K562 (cell line): ENCODE measurements at regions not wholly inside any gene's neighbourhood (a gene's known extent, or its start where the extent isn't known, plus 50 kb on each side); places are given as distances from the start of the nearest gene placed in this dataset.

Experiments
- ESRRA ChIP-seq: fragments of 450-650 bp; IDR thresholded peaks from 2 replicates; pipeline ENCODE4 v1.6.1; 2014; ENCODE audit warnings: low read depth, mild to moderate bottlenecking, moderate library complexity, borderline replicate concordance
- HDAC1 ChIP-seq, 2 experiments: fragments of 450-650 bp; IDR thresholded peaks; 2 replicates each; pipeline ENCODE4 v1.6.1; 2016 to 2017; ENCODE audit warnings: inconsistent platforms in 1 of 2, mild to moderate bottlenecking in 1 of 2, moderate library complexity in 1 of 2
- JUN ChIP-seq, 2 experiments: sonication (generic) in 1 of 2; formaldehyde crosslinking in 1 of 2; IDR thresholded peaks; 2 replicates each; pipeline versions ENCODE4 v1.6.1 to v1.8.0; 2012 to 2022; ENCODE audit warnings: borderline replicate concordance in 2 of 2, mild to moderate bottlenecking in 2 of 2, improper control_type of control experiment in 1 of 2, low read depth in 1 of 2, low read length in 1 of 2, missing genetic modification reagents in 1 of 2
- MTA3 ChIP-seq: fragments of 450-650 bp; formaldehyde crosslinking; IDR thresholded peaks from 2 replicates; pipeline ENCODE4 v1.6.1; 2017; ENCODE audit warnings: mild to moderate bottlenecking, borderline replicate concordance
- MXI1 ChIP-seq: IDR thresholded peaks from 2 replicates; pipeline ENCODE4 v1.6.1; 2011; ENCODE audit warnings: low read depth, mild to moderate bottlenecking, improper control_type of control experiment, low read length
- MYC ChIP-seq, 2 experiments: fragments of 250-450 bp in 1 of 2; sonication (Bioruptor Pico) in 1 of 2; IDR thresholded peaks; 2 replicates each; pipeline versions ENCODE4 v1.5.1 to v1.6.1; 2012 to 2021; ENCODE audit warnings: low read depth in 2 of 2, borderline replicate concordance in 1 of 2, improper control_type of control experiment in 1 of 2, low read length in 1 of 2, mild to moderate bottlenecking in 1 of 2, moderate library complexity in 1 of 2
- NFE2 ChIP-seq: IDR thresholded peaks from 2 replicates; pipeline ENCODE4 v1.6.1; 2014; ENCODE audit warnings: antibody characterized with exemption, low read depth
- NR2C1 ChIP-seq, 2 experiments: fragments of 450-650 bp; IDR thresholded peaks; 2 replicates each; pipeline ENCODE4 v1.6.1; 2017; ENCODE audit warnings: mild to moderate bottlenecking in 2 of 2, antibody characterized with exemption in 1 of 2, inconsistent platforms in 1 of 2, missing compliant biosample characterization in 1 of 2, missing genetic modification characterization in 1 of 2
- NR4A1 ChIP-seq, 2 experiments: fragments of 250-450 bp in 1 of 2; fragments of 450-650 bp in 1 of 2; sonication (Bioruptor Pico) in 1 of 2; IDR thresholded peaks; 2 replicates each; pipeline versions ENCODE4 v1.4.0 to v1.6.1; 2016 to 2020; ENCODE audit warnings: mild to moderate bottlenecking in 2 of 2, missing compliant biosample characterization in 1 of 2, missing genetic modification characterization in 1 of 2, moderate library complexity in 1 of 2
- NUFIP1 ChIP-seq: fragments of 450-650 bp; IDR thresholded peaks from 2 replicates; pipeline ENCODE4 v1.6.1; 2018; ENCODE audit not compliant: partially characterized antibody
- SAP30 ChIP-seq: fragments of 200-600 bp; sonication (generic); IDR thresholded peaks from 2 replicates; pipeline ENCODE4 v1.6.1; 2012; ENCODE audit warnings: borderline replicate concordance, low read depth, mild to moderate bottlenecking, moderate library complexity, low read length, control low read depth, inconsistent platforms; ENCODE audit not compliant: insufficient read depth, poor library complexity, severe bottlenecking
- SIN3A ChIP-seq, 2 experiments: fragments of 150-350 bp in 1 of 2; IDR thresholded peaks; 2 replicates each; pipeline ENCODE4 v1.6.1; 2011 to 2016; ENCODE audit warnings: borderline replicate concordance in 2 of 2, low read depth in 2 of 2, low read length in 2 of 2, mild to moderate bottlenecking in 2 of 2, moderate library complexity in 2 of 2; ENCODE audit not compliant: control insufficient read depth in 1 of 2
- SPI1 ChIP-seq: IDR thresholded peaks from 2 replicates; pipeline ENCODE4 v1.6.1; 2011; ENCODE audit warnings: low read depth, low read length, control low read depth, borderline replicate concordance
- SUPT5H ChIP-seq: fragments of 450-650 bp; IDR thresholded peaks from 2 replicates; pipeline ENCODE4 v1.6.1; 2016
- TBL1XR1 ChIP-seq, 2 experiments: IDR thresholded peaks; 2 replicates each; pipeline ENCODE4 v1.6.1; 2012; ENCODE audit warnings: improper control_type of control experiment in 2 of 2, low read length in 2 of 2, mild to moderate bottlenecking in 1 of 2
- ZNF584 ChIP-seq: fragments of 200-800 bp; sonication (Bioruptor generic); IDR thresholded peaks from 2 replicates; pipeline ENCODE4 v1.6.1; 2016; ENCODE audit warnings: low read depth, mild to moderate bottlenecking, missing genetic modification characterization, missing compliant biosample characterization
- TF ChIP-seq, protein P1 (sequence below): fragments of 450-650 bp; IDR thresholded peaks from 2 replicates; pipeline ENCODE4 v1.6.1; 2018; ENCODE audit not compliant: partially characterized antibody
- TF ChIP-seq, protein P2 (sequence below): fragments of 250-450 bp; sonication (Bioruptor Pico); IDR thresholded peaks from 2 replicates; pipeline ENCODE4 v1.4.0; 2020

DNA sequence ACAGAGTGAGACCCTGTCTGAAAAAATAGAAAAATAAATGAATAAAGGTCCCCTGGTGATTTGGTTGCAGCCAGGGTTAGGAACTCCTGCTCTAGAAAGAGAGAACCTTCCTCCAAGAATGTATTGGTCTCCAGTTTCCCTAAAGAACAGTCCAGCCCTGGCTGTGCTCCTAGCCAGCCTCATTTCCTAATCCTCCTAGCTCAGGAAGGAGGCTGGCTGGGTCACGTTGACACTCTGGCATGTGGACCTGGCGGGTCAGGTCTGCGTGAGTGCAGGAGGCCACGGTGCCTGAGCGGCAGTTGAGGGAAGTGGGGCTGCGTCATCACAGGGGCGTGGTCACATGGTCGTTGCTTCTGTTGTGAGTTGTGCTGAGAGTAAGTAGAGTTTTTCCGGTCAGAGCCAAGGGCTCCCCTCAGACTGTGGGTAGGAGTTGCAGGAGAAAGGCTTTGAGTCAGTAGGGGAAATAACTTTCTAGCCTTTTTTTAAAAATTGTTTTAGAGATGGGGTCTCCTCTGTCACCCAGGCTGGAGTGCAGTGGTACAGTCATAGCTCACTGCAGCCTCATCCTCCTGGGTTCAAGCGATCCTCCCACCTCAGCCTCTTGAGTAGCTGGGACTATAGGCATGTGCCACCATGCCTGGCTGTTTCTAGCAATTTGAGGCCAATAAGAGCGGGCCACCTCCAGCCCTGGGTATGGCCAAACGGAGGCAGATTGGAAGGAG lies 194.0 kb upstream of the CIBAR2 start (continued):
- TF ChIP-seq HDAC1 (IDR thresholded peaks at IDR 0.05) (peak in 1 of 2 experiments; percentile 84; a peak in 2 of 4 replicates), ZNF584 (CRISPR knock-in tag) (peak; percentile 67; the same call in 1 of the 2 replicates), SIN3A (IDR thresholded peaks at IDR 0.05; ENCODE audit: borderline replicate concordance in 2 of 2, control insufficient read depth in 1 of 2, low read depth in 2 of 2, low read length in 2 of 2) (peak in 1 of 2 experiments; percentile 54; a peak in 1 of 4 replicates), NR4A1 (CRISPR knock-in tag; IDR thresholded peaks at IDR 0.05) (no peak), NR4A1 (tag; IDR thresholded peaks at IDR 0.05) (peak; percentile 52; the same call in 1 of the 2 replicates), NUFIP1 (peak; percentile 65), MYC (IDR thresholded peaks at IDR 0.05; ENCODE audit: low read depth, low read length) (peak; percentile 77), MYC (CRISPR knock-in tag; IDR thresholded peaks at IDR 0.05; ENCODE audit: borderline replicate concordance, low read depth) (no peak; the same call in none of the 2 replicates), MXI1 (0 out of 2 replicates have a peak, but pooled peaks have one; percentile 30), NR2C1 (IDR thresholded peaks at IDR 0.05) (peak; percentile 61; the same call in 1 of the 2 replicates), NR2C1 (tag; IDR thresholded peaks at IDR 0.05) (peak; percentile 55; the same call in 1 of the 2 replicates), ESRRA (0 out of 2 replicates have a peak, but pooled peaks have one; percentile 36), NFE2 (peak; percentile 59; the same call in 1 of the 2 replicates), TBL1XR1 (IDR thresholded peaks at IDR 0.05; ENCODE audit: low read length in 2 of 2) (peak; percentile 21 to 27; a peak in 1 of 4 replicates), SPI1 (peak; percentile 83), MTA3 (0 out of 2 replicates have a peak, but pooled peaks have one; percentile 63), JUN (IDR thresholded peaks at IDR 0.05; ENCODE audit: borderline replicate concordance, low read depth, low read length) (peak; percentile 75; the same call in 1 of the 2 replicates), JUN (CRISPR knock-in tag; IDR thresholded peaks at IDR 0.05; ENCODE audit: borderline replicate concordance) (no peak), SAP30 (no peak), SUPT5H (peak; percentile 44; the same call in 1 of the 2 replicates)
- TF ChIP-seq, protein P1, sequence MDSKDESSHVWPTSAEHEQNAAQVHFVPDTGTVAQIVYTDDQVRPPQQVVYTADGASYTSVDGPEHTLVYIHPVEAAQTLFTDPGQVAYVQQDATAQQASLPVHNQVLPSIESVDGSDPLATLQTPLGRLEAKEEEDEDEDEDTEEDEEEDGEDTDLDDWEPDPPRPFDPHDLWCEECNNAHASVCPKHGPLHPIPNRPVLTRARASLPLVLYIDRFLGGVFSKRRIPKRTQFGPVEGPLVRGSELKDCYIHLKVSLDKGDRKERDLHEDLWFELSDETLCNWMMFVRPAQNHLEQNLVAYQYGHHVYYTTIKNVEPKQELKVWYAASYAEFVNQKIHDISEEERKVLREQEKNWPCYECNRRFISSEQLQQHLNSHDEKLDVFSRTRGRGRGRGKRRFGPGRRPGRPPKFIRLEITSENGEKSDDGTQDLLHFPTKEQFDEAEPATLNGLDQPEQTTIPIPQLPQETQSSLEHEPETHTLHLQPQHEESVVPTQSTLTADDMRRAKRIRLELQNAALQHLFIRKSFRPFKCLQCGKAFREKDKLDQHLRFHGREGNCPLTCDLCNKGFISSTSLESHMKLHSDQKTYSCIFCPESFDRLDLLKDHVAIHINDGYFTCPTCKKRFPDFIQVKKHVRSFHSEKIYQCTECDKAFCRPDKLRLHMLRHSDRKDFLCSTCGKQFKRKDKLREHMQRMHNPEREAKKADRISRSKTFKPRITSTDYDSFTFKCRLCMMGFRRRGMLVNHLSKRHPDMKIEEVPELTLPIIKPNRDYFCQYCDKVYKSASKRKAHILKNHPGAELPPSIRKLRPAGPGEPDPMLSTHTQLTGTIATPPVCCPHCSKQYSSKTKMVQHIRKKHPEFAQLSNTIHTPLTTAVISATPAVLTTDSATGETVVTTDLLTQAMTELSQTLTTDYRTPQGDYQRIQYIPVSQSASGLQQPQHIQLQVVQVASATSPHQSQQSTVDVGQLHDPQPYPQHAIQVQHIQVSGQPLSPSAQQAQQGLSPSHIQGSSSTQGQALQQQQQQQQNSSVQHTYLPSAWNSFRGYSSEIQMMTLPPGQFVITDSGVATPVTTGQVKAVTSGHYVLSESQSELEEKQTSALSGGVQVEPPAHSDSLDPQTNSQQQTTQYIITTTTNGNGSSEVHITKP, result peak; percentile 56
- TF ChIP-seq, protein P2, sequence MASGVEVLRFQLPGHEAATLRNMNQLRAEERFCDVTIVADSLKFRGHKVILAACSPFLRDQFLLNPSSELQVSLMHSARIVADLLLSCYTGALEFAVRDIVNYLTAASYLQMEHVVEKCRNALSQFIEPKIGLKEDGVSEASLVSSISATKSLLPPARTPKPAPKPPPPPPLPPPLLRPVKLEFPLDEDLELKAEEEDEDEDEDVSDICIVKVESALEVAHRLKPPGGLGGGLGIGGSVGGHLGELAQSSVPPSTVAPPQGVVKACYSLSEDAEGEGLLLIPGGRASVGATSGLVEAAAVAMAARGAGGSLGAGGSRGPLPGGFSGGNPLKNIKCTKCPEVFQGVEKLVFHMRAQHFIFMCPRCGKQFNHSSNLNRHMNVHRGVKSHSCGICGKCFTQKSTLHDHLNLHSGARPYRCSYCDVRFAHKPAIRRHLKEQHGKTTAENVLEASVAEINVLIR (CRISPR knock-in tag), result peak; percentile 54; the same call in 1 of the 2 replicates
